GM19324 (cell line): ENCODE measurements at regions not wholly inside any gene's neighbourhood (a gene's known extent, or its start where the extent isn't known, plus 50 kb on each side); places are given as distances from the start of the nearest gene placed in this dataset.

Experiments used
- ATAC-seq: cut with Tn5 transposase; IDR thresholded peaks from one replicate; pipeline ENCODE4 v1.9.1; 2021; ENCODE audit warnings: mild to moderate bottlenecking, moderate library complexity; ENCODE audit not compliant: unreplicated experiment, low FRiP score

DNA sequence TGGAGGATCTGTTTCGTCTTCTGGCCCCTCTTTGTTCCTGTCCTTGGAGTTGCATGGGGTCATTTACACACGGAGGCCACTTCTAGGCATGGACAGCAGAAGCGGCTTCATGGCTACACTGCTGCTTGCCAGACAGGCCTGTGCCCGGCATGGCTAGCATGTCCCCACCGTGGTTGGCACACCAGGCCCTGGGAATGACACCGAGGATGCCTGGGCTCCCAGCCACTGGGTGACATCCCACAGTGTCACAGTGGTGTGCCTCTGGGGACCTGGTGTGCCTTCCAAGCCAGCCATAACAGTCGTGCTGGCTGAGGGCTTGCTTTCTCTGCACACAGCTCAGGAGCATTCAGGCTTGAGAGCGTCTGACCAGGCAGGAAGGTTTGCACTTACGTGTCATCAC lies 910.1 kb downstream of the TBC1D22A start:
- no peak for ATAC-seq

DNA sequence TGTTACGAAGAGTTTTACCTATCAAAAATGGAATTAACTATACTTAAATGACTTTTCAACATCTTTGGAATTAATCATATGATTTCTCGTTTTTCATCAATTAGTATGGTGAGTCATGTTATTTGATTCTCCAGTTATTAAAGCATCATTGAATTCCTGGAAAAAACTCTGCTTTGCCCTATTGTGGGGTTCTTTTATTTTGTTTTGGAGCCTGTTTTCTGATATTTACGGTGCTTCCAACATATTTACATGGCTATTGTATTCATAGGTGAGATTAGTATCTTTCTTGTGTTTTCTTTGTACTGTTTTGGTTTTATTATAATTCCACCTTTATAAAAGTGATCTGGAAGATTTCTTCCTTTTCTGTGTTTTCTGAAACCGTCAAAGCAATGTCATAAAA lies 902.7 kb downstream of the TBC1D22A start:
- ATAC-seq = no peak

DNA sequence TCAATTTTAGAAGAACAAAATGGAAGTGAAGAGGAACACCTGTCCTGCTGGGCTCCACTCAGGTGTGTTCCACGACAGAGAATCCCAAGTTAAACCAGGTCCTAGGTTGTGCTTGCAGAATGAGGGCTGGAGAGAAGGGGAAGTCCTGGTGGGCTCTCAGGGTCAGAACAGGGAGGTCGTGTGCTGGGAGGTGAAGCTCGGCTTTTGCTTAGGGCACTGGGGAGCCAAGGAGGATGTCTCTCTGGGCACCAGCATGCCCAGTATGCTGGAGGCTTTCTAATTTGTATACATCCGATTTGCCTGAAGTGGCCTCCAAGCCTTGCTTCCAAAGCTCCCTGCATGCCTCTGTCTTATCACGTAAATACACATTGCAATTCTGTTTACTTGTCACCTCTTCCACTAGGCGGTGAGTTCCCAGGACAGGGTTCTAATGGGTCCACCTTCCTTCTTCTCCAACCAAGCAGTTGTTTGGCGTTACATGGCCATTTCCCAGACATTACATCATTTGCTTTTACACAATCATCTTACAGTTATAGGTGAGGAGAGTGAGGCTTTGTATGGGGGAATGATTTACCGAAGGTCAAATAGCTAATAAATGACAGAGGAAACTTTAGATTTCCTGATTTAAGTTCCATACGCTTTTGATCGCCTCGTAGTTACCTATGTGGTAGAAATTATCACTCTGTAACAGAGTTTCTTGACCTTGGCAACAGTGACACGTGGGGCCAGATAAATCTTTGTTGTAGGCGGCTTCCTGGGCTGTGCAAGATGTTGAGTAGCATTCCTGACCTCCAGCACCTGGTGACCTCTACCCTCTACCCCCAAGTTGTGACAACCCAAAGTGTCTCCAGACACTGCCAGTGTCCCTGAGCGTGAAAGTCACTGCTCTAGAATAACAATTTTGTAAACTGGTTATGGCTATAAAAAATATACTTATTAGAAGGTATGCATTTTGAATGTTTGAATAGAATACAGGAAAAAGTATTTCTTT lies 901.5 kb downstream of the TBC1D22A start:
- ATAC-seq = no peak

DNA sequence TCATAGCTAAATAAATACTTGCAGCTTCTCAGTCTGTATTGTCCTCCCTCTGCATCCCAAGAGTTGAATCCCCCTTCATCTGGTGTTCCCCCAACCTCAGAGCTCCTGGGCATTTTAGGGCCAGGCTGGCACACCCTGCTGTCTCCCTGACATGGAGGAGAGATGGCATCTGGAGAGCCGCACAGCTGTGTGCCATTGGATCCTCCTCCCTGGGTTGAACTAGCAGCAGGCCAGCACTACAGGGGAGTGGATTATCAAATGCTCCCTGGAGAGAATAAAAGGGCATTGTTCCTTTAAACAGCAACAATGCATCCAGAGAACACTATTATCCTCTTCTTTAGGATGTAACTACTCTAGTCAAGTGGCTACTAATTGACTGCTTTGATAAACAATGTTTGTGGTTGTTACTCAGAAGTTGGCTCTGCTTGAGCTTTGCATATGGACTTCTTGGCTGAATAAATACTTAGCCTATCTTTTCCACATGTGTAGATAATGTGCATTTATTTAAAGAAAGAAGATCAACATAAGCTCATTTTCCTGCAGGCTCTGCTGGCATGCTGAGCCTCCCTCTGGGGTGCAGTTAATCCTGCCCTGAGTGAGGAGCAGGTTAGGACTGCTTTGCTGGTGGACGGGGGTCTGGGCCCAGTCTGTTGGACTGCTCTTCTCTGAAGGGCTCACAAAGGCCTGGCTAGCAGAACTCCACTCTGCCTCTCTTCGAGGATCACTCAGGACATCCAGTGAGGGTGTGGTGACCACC lies 897.2 kb downstream of the TBC1D22A start:
- ATAC-seq = no peak

DNA sequence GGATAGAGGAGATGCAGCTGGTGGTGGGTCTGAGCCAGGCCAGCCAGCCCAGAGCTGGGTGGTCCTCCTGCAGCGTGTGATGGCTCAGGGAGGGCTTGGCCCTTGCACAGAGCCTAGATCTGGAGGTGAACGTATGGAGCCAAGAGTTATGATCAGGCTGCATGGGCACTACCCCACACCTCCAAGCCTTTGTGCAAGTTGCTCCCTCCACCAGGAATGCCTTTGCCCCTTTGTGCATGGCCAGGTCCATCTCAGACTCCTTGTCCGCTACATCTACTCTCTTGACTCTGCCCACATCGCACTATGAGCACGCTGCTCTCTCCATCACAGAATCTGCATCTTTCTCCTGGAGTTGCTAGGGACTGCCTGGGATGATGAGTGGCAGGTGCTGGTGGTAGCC lies 895.7 kb downstream of the TBC1D22A start:
- no peak for ATAC-seq

GRCh38 chr22:47657224-47657623 lies 894.8 kb downstream of the TBC1D22A start:
- ATAC-seq = no peak

- ATAC-seq = no peak
These were observed 894.4 kb downstream of the TBC1D22A start for GRCh38 chr22:47656806-47657205.

- ATAC-seq = no peak
These were observed 893.5 kb downstream of the TBC1D22A start for GRCh38 chr22:47655930-47656329.

- no peak for ATAC-seq
These were observed 892.6 kb downstream of the TBC1D22A start for GRCh38 chr22:47654922-47655491.

- ATAC-seq = no peak
These were observed 891.5 kb downstream of the TBC1D22A start for GRCh38 chr22:47653921-47654320.

- no peak for ATAC-seq
These were observed 889.0 kb downstream of the TBC1D22A start for GRCh38 chr22:47651216-47651987.

- ATAC-seq = no peak
These were observed 885.3 kb downstream of the TBC1D22A start for GRCh38 chr22:47647720-47648119.

GRCh38 chr22:47647181-47647580 lies 884.7 kb downstream of the TBC1D22A start:
- ATAC-seq = no peak

DNA sequence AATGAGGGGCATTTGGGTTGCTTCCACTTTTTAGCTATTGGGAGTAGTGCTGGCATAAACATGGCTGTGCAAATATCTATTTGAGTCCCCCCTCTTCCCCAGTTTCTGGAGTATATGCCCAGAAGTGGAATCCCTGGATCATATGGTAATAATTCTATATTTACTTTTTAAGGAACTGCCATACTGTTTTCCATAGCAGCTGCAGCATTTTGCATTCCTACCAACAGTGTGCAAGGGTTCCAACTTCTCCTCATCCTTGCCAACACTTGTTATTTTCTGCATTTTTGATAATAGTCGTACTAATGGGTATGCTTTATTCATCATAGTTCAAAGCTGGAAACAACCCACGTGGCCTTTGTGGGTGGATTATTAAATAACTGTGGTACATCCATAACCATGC lies 883.5 kb downstream of the TBC1D22A start:
- ATAC-seq = no peak

- ATAC-seq = no peak
These were observed 883.0 kb downstream of the TBC1D22A start for GRCh38 chr22:47645450-47645914.

DNA sequence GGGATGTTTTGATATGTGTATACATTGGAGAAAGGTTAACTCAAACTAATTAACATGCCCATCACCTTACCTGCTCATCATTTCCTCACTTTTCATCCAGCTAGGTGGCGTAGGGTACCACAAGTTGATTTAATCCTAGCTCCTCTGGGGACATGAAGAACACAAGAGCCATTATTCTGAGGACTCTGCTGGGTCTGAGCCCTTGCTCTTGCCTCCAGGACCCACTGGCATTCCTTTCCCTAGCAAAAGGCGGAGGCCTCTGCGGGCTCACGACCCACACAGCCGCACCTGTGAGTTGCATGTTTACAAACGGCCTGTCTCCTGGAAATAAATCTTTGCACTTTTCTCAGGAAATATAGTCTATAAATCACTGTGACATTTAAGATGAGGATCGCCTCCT lies 871.9 kb downstream of the TBC1D22A start:
- ATAC-seq = no peak

- no peak for ATAC-seq
These were observed 870.7 kb downstream of the TBC1D22A start for GRCh38 chr22:47633111-47633510.

DNA sequence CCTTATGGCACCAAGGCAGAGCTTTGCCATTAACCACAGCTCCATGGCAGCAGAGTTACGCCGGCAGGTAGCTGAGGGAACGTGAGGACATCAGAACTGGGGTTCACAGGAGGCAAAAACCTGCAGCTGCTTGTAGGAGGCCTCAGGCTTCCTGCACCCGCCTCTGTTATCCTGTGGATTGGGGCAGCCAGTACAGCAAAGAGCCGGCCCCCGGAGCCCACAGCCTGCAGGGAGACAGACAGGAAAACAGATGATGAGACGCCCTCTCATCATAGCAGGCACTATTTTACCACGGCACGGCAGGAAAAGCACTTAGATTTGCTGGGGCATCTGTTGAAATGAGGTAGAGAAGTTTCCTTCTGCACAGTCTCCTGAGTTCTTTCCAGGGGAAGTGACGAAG lies 870.3 kb downstream of the TBC1D22A start:
- ATAC-seq = no peak

- ATAC-seq = no peak
These were observed 869.2 kb downstream of the TBC1D22A start for GRCh38 chr22:47631571-47632102.
